ENCODE measurements at regions not wholly inside any gene's neighbourhood (a gene's known extent, or its start where the extent isn't known, plus 50 kb on each side); places are given as distances from the start of the nearest gene placed in this dataset.
"Not testable (repeated sequence)": the region's sequence is repeated elsewhere in the genome, so short reads cannot be mapped to it uniquely, and the experiment has no call there.

DNA sequence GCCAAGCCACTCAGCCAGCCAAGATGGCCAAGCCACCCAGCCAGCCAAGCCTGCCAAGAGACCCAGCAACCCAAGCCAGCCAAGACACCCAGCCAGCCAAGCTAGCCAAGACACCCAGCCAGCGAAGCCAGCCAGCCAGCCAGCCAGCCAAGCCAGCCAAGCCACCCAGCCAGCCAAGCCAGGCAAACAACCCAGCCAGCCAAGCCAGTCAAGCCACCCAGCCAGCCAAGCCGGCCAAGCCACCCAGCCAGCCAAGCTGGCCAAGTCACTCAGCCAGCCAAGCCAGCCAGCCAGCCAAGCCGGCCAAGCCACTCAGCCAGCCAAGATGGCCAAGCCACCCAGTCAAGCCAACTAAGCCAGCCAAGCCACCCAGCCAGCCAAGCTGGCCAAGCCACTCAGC is 337.5 kb upstream of the PLGLB2 start:
- DNase-seq (ENCODE audit: low read depth), result not testable (repeated sequence)

DNA sequence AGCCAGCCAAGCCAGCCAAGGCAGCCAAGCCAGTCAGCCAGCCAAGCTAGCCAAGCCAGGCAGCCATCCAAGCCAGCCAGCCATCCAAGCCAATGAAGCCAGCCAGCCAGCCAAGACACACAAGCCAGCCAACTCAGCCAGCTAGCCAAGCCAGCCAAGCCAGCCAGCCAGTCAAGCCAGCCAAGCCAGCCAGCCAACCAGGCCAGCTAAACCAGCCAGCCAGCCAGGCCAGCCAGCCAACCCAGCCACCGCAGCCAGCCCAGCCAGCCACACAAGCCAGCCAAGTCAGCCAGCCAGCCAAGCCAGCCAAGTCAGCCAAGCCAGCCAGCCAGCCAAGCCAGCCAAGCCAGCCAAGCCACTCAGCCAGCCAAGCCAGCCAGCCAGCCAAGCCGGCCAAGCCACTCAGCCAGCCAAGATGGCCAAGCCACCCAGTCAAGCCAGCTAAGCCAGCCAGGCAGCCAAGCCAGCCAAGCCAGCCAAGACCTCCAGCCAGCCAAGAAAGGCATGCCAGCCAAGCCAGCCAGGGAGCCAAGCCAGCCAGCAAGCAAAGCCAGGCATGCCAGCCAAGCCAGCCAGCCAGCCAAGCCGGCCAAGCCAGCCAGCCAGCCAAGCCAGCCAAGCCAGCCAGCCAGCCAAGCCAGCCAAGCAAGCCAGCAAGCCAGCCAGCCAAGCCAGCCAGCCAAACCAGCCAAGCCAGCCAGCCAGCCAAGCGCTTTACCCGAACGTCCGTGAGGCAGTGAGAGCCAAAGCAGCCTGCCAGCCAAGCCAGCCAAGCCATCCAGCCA is 335.7 kb upstream of the PLGLB2 start:
- not testable (repeated sequence) for DNase-seq (ENCODE audit: low read depth)

DNA sequence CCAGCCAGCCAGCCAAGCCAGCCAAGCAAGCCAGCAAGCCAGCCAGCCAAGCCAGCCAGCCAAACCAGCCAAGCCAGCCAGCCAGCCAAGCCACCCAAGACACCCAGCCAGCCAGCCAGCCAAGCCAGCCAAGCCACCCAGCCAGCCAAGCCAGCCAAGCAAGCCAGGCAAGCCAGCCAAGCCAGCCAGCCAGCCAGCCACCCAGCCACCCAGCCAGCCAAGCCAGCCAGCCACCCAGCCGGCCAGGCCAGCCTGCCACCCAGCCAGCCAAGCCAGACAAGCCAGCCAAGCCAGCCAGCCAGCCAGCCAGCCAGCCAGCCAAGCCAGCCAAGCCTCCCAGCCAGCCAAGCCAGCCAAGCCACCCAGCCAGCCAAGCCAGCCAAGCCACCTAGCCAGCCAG is 333.6 kb upstream of the PLGLB2 start:
- DNase-seq (ENCODE audit: low read depth), result not testable (repeated sequence)

DNA sequence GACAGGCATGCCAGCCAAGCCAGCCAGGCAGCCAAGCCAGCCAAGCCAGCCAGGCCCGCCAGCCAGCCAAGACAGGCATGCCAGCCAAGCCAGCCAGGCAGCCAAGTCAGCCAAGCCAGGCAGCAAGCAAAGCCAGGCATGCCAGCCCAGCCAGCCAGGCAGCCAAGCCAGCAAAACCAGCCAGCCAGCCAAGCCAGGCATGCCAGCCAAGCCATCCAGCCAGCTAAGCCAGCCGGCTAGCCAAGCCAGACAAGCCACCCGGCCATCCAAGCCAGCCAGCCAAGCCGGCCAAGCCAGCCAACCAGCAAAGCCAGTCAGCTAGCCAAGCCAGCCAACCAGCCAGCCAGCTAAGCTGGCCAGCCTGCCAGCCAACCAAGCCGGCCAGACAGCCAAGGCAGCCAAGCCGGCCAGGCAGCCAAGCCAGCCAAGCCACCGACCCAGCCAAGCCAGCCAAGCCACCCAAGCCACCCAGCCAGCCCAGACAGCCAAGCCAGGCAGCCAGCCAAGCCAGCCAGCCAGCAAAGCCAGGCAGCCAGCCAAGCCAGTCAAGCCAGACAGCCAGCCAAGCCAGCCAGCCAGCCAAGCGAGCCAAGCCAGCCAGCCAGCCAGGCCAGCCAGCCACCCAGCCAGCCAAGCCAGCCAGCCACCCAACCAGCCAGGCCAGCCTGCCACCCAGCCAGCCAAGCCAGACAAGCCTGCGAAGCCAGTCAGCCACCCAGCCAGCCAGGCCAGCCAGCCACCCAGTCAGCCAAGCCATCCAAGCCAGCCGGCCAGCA is 332.9 kb upstream of the PLGLB2 start:
- DNase-seq (ENCODE audit: low read depth), result not testable (repeated sequence)

DNA sequence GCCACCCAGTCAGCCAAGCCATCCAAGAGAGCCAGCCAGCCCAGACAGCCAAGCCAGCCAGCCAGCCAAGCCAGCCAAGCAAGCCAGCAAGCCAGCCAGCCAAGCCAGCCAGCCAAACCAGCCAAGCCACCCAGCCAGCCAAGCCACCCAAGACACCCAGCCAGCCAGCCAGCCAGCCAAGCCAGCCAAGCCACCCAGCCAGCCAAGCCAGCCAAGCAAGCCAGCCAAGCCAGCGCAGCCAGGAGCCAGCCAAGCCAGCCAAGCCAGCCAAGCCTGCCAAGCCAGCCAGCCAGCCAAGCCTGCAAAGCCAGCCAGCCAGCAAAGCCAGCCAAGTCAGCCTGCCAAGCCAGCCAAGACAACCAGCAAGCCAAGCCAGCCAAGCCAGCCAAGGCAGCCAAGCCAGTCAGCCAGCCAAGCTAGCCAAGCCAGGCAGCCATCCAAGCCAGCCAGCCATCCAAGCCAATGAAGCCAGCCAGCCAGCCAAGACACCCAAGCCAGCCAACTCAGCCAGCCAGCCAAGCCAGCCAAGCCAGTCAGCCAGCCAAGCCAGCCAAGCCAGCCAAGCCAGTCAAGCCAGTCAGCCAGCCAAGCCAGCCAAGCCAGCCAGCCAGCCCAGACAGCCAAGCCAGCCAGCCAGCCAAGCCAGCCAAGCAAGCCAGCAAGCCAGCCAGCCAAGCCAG is 332.2 kb upstream of the PLGLB2 start:
- not testable (repeated sequence) for DNase-seq (ENCODE audit: low read depth)

DNA sequence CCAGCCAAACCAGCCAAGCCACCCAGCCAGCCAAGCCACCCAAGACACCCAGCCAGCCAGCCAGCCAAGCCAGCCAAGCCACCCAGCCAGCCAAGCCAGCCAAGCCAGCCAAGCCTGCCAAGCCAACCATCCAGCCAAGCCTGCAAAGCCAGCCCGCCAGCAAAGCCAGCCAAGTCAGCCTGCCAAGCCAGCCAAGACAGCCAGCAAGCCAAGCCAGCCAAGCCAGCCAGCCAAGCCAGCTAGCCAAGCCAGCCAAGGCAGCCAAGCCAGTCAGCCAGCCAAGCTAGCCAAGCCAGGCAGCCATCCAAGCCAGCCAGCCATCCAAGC is 331.7 kb upstream of the PLGLB2 start:
- not testable (repeated sequence) for DNase-seq (ENCODE audit: low read depth)

DNA sequence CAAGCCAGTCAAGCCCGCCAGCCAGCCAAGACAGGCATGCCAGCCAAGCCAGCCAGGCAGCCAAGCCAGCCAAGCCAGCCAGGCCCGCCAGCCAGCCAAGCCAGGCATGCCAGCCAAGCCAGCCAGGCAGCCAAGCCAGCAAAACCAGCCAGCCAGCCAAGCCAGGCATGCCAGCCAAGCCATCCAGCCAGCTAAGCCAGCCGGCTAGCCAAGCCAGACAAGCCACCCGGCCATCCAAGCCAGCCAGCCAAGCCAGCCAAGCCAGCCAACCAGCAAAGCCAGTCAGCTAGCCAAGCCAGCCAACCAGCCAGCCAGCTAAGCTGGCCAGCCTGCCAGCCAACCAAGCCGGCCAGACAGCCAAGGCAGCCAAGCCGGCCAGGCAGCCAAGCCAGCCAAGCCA is 330.7 kb upstream of the PLGLB2 start:
- not testable (repeated sequence) for DNase-seq (ENCODE audit: low read depth)

DNA sequence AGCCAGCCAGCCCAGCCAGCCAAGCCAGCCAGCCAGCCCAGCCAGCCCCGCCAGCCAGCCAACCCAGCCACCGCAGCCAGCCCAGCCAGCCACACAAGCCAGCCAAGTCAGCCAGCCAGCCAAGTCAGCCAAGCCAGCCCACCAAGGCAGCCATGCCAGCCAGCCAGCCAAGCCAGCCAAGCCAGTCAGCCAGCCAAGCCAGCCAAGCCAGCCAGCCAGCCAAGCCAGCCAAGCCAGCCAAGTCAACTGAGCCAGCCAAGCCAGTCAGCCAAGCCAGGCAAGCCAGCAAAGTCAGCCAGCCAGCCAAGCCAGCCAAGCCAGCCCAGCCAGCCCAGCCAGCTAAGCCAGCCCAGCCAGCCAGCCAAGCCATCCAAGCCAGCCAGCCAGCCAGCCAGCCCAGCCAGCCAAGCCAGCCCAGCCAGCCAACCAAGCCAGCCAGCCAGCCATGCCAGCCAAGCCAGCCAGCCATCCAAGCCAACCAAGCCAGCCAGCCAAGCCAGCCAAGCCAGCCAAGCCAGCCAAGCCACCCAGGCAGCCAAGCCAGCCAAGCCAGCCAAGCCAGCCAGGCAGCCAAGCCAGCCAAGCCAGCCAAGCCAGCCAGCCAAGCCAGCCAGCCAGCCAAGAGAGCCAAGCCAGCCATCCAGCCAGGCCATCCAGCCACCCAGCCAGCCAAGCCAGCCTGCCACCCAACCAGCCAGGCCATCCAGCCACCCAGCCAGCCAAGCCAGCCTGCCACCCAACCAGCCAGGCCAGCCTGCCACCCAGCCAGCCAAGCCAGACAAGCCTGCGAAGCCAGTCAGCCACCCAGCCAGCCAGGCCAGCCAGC is 329.9 kb upstream of the PLGLB2 start:
- not testable (repeated sequence) for DNase-seq (ENCODE audit: low read depth)

DNA sequence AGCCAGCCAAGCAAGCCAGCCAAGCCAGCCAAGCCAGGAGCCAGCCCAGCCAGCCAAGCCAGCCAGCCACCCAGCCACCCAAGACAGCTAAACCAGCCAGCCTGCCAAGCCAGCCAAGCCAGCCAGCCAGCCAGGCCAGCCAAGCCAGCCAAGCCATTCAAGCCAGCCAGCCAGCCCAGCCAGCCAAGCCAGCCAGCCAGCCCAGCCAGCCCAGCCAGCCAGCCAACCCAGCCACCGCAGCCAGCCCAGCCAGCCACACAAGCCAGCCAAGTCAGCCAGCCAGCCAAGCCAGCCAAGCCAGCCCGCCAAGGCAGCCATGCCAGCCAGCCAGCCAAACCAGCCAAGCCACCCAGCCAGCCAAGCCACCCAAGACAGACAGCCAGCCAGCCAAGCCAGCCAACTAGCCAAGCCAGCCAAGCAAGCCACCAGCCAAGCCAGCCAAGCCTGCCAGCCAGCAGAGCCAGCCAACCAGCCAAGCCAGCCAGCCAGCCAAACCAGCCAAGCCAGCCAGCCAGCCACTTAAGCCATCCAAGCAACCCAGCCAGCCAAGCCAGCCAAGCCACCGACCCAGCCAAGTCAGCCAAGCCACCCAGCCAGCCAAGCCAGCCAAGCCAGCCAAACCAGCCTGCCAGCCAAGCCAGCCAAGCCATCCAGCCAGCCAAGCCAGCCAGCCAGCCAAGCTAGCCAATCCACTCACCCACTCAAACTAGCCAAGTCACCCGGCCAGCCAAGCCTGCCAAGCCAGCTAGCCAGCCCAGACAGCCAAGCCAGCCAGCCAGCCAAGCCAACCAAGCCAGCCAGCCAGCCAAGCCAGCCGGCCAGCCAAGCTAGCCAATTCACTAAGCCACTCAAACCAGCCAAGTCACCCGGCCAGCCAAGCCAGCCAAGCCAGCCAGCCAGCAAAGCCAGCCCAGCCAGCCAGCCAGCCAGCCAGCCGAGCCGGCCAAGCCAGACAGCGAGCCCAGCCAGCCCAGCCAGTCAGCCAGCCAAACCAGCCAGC is 328.8 kb upstream of the PLGLB2 start:
- not testable (repeated sequence) for DNase-seq (ENCODE audit: low read depth)

DNA sequence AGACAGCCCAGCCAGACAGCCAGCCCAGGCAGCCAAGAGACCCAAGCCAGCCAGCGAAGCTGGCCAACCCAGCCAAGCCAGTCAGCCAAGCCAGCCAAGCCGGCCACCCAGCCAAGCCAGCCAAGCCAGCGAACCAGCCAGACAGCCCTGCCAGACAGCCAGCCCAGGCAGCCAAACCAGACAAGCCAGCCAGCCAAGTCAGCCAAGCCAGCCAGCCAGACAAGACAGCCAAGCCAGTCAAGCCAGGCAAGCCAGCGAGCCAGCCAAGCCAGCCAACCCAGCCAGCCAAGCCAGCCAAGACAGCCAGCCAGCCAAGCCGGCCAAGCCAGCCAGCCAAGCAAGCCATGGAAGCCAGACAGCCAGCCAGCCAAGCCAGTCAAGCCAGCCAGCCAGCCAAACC is 327.9 kb upstream of the PLGLB2 start:
- not testable (repeated sequence) for DNase-seq (ENCODE audit: low read depth)

DNA sequence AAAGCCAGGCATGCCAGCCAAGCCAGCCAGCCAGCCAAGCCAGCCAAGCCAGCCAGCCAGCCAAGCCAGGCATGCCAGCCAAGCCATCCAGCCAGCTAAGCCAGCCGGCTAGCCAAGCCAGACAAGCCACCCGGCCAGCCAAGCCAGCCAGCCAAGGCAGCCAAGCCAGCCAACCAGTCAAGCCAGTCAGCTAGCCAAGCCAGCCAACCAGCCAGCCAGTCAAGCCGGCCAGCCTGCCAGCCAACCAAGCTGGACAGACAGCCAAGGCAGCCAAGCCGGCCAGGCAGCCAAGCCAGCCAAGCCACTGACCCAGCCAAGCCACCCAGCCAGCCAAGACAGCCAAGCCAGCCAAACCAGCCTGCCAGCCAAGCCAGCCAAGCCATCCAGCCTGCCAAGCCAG is 326.9 kb upstream of the PLGLB2 start:
- not testable (repeated sequence) for DNase-seq (ENCODE audit: low read depth)

DNA sequence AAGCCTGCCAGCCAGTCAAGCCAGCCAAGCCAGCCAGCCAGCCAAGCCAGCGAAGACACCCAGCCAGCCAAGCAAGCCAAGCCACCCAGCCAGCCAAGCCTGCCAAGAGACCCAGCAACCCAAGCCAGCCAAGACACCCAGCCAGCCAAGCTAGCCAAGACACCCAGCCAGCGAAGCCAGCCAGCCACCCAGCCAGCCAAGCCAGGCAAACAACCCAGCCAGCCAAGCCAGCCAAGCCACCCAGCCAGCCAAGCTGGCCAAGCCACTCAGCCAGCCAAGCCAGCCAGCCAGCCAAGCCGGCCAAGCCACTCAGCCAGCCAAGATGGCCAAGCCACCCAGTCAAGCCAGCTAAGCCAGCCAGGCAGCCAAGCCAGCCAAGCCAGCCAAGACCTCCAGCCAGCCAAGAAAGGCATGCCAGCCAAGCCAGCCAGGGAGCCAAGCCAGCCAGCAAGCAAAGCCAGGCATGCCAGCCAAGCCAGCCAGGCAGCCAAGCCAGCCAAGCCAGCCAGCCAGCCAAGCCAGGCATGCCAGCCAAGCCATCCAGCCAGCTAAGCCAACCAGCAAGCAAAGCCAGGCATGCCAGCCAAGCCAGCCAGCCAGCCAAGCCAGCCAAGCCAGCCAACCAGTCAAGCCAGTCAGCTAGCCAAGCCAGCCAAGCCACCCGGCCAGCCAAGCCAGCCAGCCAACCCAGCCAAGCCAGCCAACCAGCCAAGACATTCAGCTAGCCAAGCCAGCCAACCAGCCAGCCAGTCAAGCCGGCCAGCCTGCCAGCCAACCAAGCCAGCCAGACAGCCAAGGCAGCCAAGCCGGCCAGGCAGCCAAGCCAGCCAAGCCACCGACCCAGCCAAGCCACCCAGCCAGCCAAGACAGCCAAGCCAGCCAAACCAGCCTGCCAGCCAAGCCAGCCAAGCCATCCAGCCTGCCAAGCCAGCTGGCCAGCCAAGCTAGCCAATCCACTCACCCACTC is 323.8 kb upstream of the PLGLB2 start:
- DNase-seq (ENCODE audit: low read depth), result not testable (repeated sequence)

DNA sequence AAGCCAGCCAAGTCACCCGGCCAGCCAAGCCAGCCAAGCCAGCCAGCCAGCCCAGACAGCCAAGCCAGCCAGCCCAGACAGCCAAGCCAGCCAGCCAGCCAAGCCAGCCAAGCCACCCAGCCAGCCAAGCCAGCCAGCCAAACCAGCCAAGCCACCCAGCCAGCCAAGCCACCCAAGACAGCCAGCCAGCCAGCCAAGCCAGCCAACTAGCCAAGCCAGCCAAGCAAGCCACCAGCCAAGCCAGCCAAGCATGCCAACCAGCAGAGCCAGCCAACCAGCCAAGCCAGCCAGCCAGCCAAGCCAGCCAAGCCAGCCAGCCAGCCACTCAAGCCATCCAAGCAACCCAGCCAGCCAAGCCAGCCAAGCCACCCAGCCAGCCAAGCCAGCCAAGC is 323.1 kb upstream of the PLGLB2 start:
- DNase-seq (ENCODE audit: low read depth), result not testable (repeated sequence)

DNA sequence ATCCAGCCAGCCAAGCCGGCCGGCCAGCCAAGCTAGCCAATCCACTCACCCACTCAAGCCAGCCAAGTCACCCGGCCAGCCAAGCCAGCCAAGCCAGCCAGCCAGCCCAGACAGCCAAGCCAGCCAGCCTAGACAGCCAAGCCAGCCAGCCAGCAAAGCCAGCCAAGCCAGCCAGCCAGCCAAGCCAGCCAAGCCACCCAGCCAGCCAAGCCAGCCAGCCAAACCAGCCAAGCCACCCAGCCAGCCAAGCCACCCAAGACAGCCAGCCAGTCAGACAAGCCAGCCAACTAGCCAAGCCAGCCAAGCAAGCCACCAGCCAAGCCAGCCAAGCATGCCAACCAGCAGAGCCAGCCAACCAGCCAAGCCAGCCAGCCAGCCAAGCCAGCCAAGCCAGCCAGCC is 322.7 kb upstream of the PLGLB2 start:
- not testable (repeated sequence) for DNase-seq (ENCODE audit: low read depth)

DNA sequence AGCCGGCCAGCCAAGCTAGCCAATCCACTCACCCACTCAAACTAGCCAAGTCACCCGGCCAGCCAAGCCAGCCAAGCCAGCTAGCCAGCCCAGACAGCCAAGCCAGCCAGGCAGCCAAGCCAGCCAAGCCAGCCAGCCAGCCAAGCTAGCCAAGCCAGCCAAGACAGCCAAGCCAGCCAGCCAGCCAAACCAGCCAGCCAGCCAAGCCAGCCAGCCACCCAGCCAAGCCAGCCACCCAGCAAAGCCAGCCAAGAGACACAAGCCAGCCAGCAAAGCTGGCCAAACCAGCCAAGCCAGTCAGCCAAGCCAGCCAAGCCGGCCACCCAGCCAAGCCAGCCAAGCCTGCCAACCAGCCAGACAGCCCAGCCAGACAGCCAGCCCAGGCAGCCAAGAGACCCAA is 322.2 kb upstream of the PLGLB2 start:
- DNase-seq (ENCODE audit: low read depth), result not testable (repeated sequence)

DNA sequence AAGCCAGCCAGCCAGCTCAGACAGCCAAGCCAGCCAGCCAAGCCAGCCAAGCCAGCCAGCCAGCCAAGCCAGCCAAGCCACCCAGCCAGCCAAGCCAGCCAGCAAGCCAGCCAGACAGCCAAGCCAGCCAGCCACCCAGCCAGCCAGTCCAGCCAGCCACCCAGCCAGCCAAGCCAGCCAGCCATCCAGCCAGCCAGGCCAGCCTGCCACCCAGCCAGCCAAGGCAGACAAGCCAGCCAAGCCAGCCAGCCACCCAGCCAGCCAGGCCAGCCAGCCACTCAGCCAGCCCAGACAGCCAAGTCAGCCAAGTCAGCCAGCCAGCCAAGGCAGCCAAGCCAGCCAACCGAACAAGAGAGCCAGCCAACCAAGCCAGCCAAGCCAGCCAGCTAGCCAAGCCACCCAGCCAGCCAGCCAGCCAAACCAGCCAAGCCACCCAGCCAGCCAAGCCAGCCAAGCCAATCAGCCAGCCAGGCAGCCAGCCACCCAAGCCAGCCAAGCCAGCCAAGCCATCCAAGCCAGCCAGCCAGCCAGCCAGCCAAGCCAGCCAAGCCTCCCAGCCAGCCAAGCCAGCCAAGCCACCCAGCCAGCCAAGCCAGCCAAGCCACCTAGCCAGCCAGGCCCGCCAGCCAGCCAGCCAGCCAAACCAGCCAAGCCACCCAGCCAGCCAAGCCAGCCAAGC is 319.3 kb upstream of the PLGLB2 start:
- DNase-seq (ENCODE audit: low read depth), result not testable (repeated sequence)

DNA sequence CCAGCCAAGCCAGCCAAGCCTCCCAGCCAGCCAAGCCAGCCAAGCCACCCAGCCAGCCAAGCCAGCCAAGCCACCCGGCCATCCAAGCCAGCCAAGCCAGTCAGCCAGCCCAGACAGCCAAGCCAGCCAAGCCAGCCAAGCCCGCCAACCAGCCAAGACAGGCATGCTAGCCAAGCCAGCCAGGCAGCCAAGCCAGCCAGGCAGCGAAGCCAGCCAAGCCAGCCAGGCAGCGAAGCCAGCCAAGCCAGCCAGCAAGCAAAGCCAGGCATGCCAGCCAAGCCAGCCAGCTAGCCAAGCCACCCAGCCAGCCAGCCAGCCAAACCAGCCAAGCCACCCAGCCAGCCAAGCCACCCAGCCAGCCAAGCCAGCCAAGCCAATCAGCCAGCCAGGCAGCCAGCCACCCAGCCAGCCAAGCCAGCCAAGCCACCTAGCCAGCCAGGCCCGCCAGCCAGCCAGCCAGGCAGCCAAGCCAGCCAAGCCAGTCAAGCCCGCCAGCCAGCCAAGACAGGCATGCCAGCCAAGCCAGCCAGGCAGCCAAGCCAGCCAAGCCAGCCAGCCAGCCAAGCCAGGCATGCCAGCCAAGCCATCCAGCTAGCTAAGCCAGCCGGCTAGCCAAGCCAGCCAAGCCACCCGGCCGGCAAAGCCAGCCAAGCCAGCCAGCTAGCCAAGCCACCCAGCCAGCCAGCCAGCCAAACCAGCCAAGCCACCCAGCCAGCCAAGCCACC is 318.5 kb upstream of the PLGLB2 start:
- not testable (repeated sequence) for DNase-seq (ENCODE audit: low read depth)

DNA sequence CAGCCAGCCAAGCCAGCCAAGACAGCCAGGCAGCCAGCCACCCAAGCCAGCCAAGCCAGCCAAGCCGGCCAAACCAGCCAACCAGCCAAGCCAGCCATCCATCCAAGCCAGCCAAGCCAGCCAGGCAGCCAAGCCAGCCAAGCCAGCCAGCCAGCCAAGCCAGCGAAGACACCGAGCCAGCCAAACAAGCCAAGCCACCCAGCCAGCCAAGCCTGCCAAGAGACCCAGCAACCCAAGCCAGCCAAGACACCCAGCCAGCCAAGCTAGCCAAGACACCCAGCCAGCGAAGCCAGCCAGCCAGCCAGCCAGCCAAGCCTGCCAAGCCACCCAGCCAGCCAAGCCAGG is 318.0 kb upstream of the PLGLB2 start:
- not testable (repeated sequence) for DNase-seq (ENCODE audit: low read depth)
